IMR-90 (cell line): ENCODE measurements at regions not wholly inside any gene's neighbourhood (a gene's known extent, or its start where the extent isn't known, plus 50 kb on each side); places are given as distances from the start of the nearest gene placed in this dataset.

Experiments used
- BHLHE40 ChIP-seq: fragments of 150-350 bp; IDR thresholded peaks from 2 replicates; pipeline ENCODE4 v1.6.1; 2016; ENCODE audit warnings: mild to moderate bottlenecking, low read depth, low read length
- CHD1 ChIP-seq: IDR thresholded peaks from 2 replicates; pipeline ENCODE4 v1.6.1; 2012; ENCODE audit warnings: low read depth, low read length, improper control_type of control experiment
- MAFK ChIP-seq: IDR thresholded peaks from 2 replicates; pipeline ENCODE4 v1.6.1; 2012; ENCODE audit warnings: low read depth, low read length, improper control_type of control experiment
- POLR2A ChIP-seq: IDR thresholded peaks from 2 replicates; pipeline ENCODE4 v1.6.1; 2012; ENCODE audit warnings: mild to moderate bottlenecking, low read depth, low read length
- RAD21 ChIP-seq: IDR thresholded peaks from 2 replicates; pipeline ENCODE4 v1.6.1; 2012; ENCODE audit warnings: low read length, improper control_type of control experiment
- RCOR1 ChIP-seq: IDR thresholded peaks from 2 replicates; pipeline ENCODE4 v1.6.1; 2012; ENCODE audit warnings: mild to moderate bottlenecking, low read length, improper control_type of control experiment; ENCODE audit not compliant: insufficient replicate concordance
- SMC3 ChIP-seq: fragments of 150-350 bp; IDR thresholded peaks from 2 replicates; pipeline ENCODE4 v1.6.1; 2016; ENCODE audit warnings: low read depth, mild to moderate bottlenecking, antibody characterized with exemption, low read length, moderate library complexity
- TF ChIP-seq, protein P1 (sequence below): conservative IDR thresholded peaks from 2 replicates; pipeline ENCODE4 v1.5.1; 2012; ENCODE audit warnings: mild to moderate bottlenecking, low read depth, low read length, improper control_type of control experiment

GRCh38 chr7:133164498-133164897 lies 82.6 kb upstream of the CHCHD3 start:
- TF ChIP-seq, protein P1, sequence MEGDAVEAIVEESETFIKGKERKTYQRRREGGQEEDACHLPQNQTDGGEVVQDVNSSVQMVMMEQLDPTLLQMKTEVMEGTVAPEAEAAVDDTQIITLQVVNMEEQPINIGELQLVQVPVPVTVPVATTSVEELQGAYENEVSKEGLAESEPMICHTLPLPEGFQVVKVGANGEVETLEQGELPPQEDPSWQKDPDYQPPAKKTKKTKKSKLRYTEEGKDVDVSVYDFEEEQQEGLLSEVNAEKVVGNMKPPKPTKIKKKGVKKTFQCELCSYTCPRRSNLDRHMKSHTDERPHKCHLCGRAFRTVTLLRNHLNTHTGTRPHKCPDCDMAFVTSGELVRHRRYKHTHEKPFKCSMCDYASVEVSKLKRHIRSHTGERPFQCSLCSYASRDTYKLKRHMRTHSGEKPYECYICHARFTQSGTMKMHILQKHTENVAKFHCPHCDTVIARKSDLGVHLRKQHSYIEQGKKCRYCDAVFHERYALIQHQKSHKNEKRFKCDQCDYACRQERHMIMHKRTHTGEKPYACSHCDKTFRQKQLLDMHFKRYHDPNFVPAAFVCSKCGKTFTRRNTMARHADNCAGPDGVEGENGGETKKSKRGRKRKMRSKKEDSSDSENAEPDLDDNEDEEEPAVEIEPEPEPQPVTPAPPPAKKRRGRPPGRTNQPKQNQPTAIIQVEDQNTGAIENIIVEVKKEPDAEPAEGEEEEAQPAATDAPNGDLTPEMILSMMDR: no peak
- TF ChIP-seq POLR2A (no peak), CHD1 (no peak), RAD21 (no peak), MAFK (no peak), BHLHE40 (no peak), RCOR1 (no peak), SMC3 (no peak)
